ENCODE measurements at regions not wholly inside any gene's neighbourhood (a gene's known extent, or its start where the extent isn't known, plus 50 kb on each side); places are given as distances from the start of the nearest gene placed in this dataset.

- TF ChIP-seq ZNF274 (IDR thresholded peaks at IDR 0.05; ENCODE audit: low read depth, low read length) (no peak), YY1 (IDR thresholded peaks at IDR 0.05; ENCODE audit: insufficient read depth, insufficient read length) (no peak), SUZ12 (IDR thresholded peaks at IDR 0.05; ENCODE audit: extremely low read depth, insufficient read depth, insufficient read length) (no peak)
Measured at GRCh38 chr6:147874322-147874721, 365.8 kb downstream of the SAMD5 start.

All from NT2/D1 (cell line).